ENCODE measurements at regions not wholly inside any gene's neighbourhood (a gene's known extent, or its start where the extent isn't known, plus 50 kb on each side); places are given as distances from the start of the nearest gene placed in this dataset.

- TF ChIP-seq, protein P1, sequence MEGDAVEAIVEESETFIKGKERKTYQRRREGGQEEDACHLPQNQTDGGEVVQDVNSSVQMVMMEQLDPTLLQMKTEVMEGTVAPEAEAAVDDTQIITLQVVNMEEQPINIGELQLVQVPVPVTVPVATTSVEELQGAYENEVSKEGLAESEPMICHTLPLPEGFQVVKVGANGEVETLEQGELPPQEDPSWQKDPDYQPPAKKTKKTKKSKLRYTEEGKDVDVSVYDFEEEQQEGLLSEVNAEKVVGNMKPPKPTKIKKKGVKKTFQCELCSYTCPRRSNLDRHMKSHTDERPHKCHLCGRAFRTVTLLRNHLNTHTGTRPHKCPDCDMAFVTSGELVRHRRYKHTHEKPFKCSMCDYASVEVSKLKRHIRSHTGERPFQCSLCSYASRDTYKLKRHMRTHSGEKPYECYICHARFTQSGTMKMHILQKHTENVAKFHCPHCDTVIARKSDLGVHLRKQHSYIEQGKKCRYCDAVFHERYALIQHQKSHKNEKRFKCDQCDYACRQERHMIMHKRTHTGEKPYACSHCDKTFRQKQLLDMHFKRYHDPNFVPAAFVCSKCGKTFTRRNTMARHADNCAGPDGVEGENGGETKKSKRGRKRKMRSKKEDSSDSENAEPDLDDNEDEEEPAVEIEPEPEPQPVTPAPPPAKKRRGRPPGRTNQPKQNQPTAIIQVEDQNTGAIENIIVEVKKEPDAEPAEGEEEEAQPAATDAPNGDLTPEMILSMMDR (conservative IDR thresholded peaks at IDR 0.05; ENCODE audit: low read depth, low read length): no peak
- H3K4me3 ChIP-seq (ENCODE audit: low read depth, low read length): no peak overlapping the region
- no peak for DNase-seq (ENCODE audit: low read depth)
These were observed 355.5 kb upstream of the NCAM2 start for GRCh38 chr21:20642681-20643080.

- DNase-seq (ENCODE audit: low read depth): no peak
- TF ChIP-seq, protein P1 (conservative IDR thresholded peaks at IDR 0.05; ENCODE audit: low read depth, low read length): no peak
- H3K4me3 ChIP-seq (ENCODE audit: low read depth, low read length): no peak overlapping the region
These were observed 353.7 kb upstream of the NCAM2 start for GRCh38 chr21:20644552-20644951.

GRCh38 chr21:20645344-20645743 is 352.9 kb upstream of the NCAM2 start:
- DNase-seq (ENCODE audit: low read depth): no peak
- H3K4me3 ChIP-seq (ENCODE audit: low read depth, low read length): no peak overlapping the region
- TF ChIP-seq, protein P1 (conservative IDR thresholded peaks at IDR 0.05; ENCODE audit: low read depth, low read length): no peak

DNA sequence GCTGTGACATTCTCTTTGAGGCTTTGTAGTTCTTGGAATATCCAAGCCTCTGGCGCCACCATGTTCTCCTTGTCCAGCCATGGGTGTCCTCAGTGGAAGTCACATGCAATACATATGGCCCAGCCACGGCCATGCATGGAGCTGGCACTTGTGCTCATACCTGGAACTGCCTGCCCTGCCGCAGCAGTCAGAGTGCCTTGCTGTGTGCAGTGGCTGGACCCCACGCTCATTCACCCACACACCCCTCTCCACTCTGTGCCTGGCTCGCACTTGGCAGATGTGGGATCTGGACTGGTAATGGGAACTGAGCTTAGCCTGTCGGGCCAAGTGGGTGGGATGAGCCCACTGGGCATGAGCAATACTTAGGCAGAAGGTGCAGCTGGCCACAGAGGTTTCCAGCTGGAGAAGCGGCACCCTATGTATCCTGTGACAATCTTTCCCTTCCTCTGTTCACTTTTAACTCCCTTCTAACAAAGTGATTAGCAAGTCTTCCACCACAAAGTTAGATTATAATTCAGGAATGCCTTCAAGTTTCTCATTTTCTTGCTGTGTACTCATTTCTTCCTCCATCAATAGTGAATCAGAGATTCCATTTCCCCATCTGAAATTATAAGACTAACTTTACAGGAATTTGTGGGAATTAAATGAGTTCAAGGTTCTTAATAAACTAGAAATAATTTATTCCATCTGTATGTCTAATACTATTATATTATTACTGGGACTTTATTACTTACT is 351.6 kb upstream of the NCAM2 start:
- H3K4me3 ChIP-seq (ENCODE audit: low read depth, low read length): no peak overlapping the region
- no peak for DNase-seq (ENCODE audit: low read depth)
- TF ChIP-seq, protein P1 (conservative IDR thresholded peaks at IDR 0.05; ENCODE audit: low read depth, low read length): no peak

DNA sequence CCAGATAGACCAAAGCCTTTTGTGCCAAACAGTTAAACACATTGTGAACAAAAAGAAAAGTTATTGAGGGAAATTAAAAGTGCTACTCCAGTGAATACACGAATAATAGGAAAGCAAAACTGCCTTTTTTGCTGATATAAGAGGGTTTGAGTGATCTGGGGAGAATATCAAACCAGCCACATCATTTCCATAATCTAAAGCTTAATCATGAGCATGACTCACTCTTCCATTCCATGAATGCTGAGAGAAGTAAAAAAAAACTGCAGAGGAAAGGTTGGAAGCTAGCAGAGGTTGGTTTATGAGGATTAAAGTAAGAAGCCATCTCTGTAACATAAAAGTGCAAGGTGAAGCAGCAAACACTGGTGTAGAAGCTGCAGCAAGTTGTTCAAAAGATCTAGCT is 350.6 kb upstream of the NCAM2 start:
- TF ChIP-seq, protein P1 (conservative IDR thresholded peaks at IDR 0.05; ENCODE audit: low read depth, low read length): no peak
- H3K4me3 ChIP-seq (ENCODE audit: low read depth, low read length): no peak overlapping the region
- peak; percentile 53 for DNase-seq (ENCODE audit: low read depth)

- DNase-seq (ENCODE audit: low read depth): no peak
- no peak overlapping the region for H3K4me3 ChIP-seq (ENCODE audit: low read depth, low read length)
These were observed 349.0 kb upstream of the NCAM2 start for GRCh38 chr21:20649231-20649630.

More at GRCh38 chr21:20649231-20649630, 349.0 kb upstream of the NCAM2 start:
- TF ChIP-seq, protein P1 (conservative IDR thresholded peaks at IDR 0.05; ENCODE audit: low read depth, low read length): no peak
